ENCODE measurements at regions not wholly inside any gene's neighbourhood (a gene's known extent, or its start where the extent isn't known, plus 50 kb on each side); places are given as distances from the start of the nearest gene placed in this dataset.

GRCh38 chr18:75531851-75532459 lies 104.5 kb upstream of the SMIM21 start:
- Mint-ChIP-seq H3K4me1 (ENCODE audit: low read depth, unreplicated experiment) (no peaks in the 10 kb centered on the region), H3K4me3 (ENCODE audit: low read depth, unreplicated experiment) (no peak overlapping the region), H3K36me3 (ENCODE audit: insufficient read depth, unreplicated experiment) (no peaks in the 10 kb centered on the region), H3K27me3 (ENCODE audit: unreplicated experiment) (no peaks in the 10 kb centered on the region), H3K27ac (ENCODE audit: unreplicated experiment) (no peak overlapping the region), H3K9me3 (ENCODE audit: low read depth, unreplicated experiment) (peaks cover 4% of the 10 kb centered on the region)
- intact Hi-C loops (cut with micrococcal nuclease; ENCODE audit: unreplicated experiment): no loop called here
- DNase-seq: no peak
- CTCF ChIA-PET: interaction anchor here (0.6 to 0.8 kb wide), 2 partner anchors 23 to 731 kb away, joined by 3 read pairs; no protein-coding TSS in a partner anchor
- no peak for TF ChIP-seq CTCF (IDR thresholded peaks at IDR 0.05; ENCODE audit: unreplicated experiment)
- no TSS peak for BruUV-seq (replicated peaks)

GRCh38 chr18:75531212-75531850 lies 103.8 kb upstream of the SMIM21 start:
- no peak overlapping the region for H3K4me3 Mint-ChIP-seq (ENCODE audit: low read depth, unreplicated experiment)
- no TSS peak for BruUV-seq (replicated peaks)
- no peaks in the 10 kb centered on the region for H3K36me3 Mint-ChIP-seq (ENCODE audit: insufficient read depth, unreplicated experiment)
- peak; percentile 7 for DNase-seq
- intact Hi-C loops (cut with micrococcal nuclease; ENCODE audit: unreplicated experiment): no loop called here
- peaks cover 4% of the 10 kb centered on the region for H3K9me3 Mint-ChIP-seq (ENCODE audit: low read depth, unreplicated experiment)
- H3K27me3 Mint-ChIP-seq (ENCODE audit: unreplicated experiment): peaks cover under 1% of the 10 kb centered on the region
- H3K27ac Mint-ChIP-seq (ENCODE audit: unreplicated experiment): no peak overlapping the region
- no peaks in the 10 kb centered on the region for H3K4me1 Mint-ChIP-seq (ENCODE audit: low read depth, unreplicated experiment)
- CTCF ChIA-PET: interaction anchor here (0.6 to 0.8 kb wide), 2 partner anchors 24 to 732 kb away, joined by 3 read pairs; no protein-coding TSS in a partner anchor
- TF ChIP-seq CTCF (IDR thresholded peaks at IDR 0.05; ENCODE audit: unreplicated experiment): no peak

GRCh38 chr18:75530566-75531211 lies 103.2 kb upstream of the SMIM21 start:
- BruUV-seq (replicated peaks): no TSS peak
- intact Hi-C loops (cut with micrococcal nuclease; ENCODE audit: unreplicated experiment): no loop called here
- CTCF ChIA-PET: interaction anchor here (0.8 kb wide), 1 partner anchor 24 kb away, joined by 3 read pairs; no protein-coding TSS in a partner anchor
- no peak for DNase-seq
- Mint-ChIP-seq H3K27ac (ENCODE audit: unreplicated experiment) (no peak overlapping the region), H3K27me3 (ENCODE audit: unreplicated experiment) (peaks cover 6% of the 10 kb centered on the region), H3K4me3 (ENCODE audit: low read depth, unreplicated experiment) (no peak overlapping the region), H3K9me3 (ENCODE audit: low read depth, unreplicated experiment) (peaks cover 4% of the 10 kb centered on the region), H3K36me3 (ENCODE audit: insufficient read depth, unreplicated experiment) (no peaks in the 10 kb centered on the region), H3K4me1 (ENCODE audit: low read depth, unreplicated experiment) (no peaks in the 10 kb centered on the region)
- TF ChIP-seq CTCF (IDR thresholded peaks at IDR 0.05; ENCODE audit: unreplicated experiment): no peak

GRCh38 chr18:75530118-75530517 lies 102.6 kb upstream of the SMIM21 start:
- H3K36me3 Mint-ChIP-seq (ENCODE audit: insufficient read depth, unreplicated experiment): no peaks in the 10 kb centered on the region
- H3K27ac Mint-ChIP-seq (ENCODE audit: unreplicated experiment): no peak overlapping the region
- CTCF ChIA-PET: no interaction called here
- no peak for DNase-seq
- TF ChIP-seq CTCF (IDR thresholded peaks at IDR 0.05; ENCODE audit: unreplicated experiment): no peak
- peaks cover 12% of the 10 kb centered on the region for H3K27me3 Mint-ChIP-seq (ENCODE audit: unreplicated experiment)
- H3K9me3 Mint-ChIP-seq (ENCODE audit: low read depth, unreplicated experiment): peaks cover 4% of the 10 kb centered on the region
- no peak overlapping the region for H3K4me3 Mint-ChIP-seq (ENCODE audit: low read depth, unreplicated experiment)
- no peaks in the 10 kb centered on the region for H3K4me1 Mint-ChIP-seq (ENCODE audit: low read depth, unreplicated experiment)
- no TSS peak for BruUV-seq (replicated peaks)
- intact Hi-C loops (cut with micrococcal nuclease; ENCODE audit: unreplicated experiment): no loop called here

All from Calu3 (cell line).